ENCODE measurements at regions not wholly inside any gene's neighbourhood (a gene's known extent, or its start where the extent isn't known, plus 50 kb on each side); places are given as distances from the start of the nearest gene placed in this dataset.
A peak's percentile ranks its signal among the peaks of the same experiment; 100 is the strongest.
"Not testable (repeated sequence)": the region's sequence is repeated elsewhere in the genome, so short reads cannot be mapped to it uniquely, and the experiment has no call there.

DNA sequence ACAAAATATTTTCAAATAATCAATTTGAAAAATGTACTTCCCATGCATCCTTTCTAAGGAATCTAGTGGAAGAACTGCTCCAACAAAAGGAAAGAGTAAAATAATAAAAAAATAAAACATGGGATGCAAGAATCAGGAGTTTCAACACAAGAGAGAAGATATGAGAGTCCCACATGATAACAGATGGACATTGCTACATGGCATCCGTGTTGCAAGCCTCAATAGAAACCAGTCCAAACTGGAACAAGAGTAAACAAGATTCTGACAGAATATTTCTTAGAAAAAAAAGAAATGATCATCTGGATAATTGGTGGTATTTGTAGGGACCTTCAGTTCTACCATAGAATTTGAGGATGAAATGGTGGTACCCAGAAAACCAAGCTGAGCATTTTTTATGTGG is 186.8 kb downstream of the FRK start:
- no peak for DNase-seq (ENCODE audit: low read depth, low spot score)

DNA sequence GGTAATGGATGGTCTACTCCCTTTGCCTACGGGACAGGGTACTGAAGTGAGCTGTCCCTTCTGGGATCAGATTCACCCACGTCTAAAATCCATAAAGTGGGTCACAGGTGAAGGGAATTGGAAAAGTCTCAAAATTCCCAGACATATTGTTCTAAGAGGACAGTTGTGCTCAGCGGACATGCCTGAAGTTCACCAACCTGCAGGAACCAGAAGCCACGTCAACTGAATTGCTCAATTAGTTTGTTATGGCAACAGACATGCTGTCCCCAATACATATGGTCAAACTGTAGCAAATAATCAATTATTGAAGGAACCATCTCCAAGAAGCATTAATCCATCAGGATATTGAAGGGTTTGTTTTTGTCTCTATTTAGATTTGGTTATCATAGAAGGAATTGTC is 190.2 kb downstream of the FRK start:
- DNase-seq (ENCODE audit: low read depth, low spot score), result no peak

DNA sequence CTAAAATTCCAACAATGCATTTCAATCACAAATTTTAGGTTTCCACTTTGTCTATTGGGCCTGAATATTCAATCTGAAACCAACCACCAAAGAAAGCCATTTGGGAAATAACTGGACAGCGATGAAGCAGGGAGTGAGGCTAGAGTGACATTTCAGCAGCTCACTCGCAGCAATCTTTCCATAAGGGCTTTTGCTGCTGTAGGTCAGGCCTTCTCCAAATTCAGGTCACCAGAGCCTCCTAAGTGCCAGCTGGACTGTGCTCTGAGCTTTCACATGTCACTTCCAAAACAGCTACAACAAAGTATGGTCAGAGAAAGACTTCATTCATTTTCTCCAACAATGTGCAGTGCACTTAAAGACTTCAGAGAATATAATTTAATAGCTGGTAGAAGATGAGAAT is 194.8 kb downstream of the FRK start:
- no peak for DNase-seq (ENCODE audit: low read depth, low spot score)

DNA sequence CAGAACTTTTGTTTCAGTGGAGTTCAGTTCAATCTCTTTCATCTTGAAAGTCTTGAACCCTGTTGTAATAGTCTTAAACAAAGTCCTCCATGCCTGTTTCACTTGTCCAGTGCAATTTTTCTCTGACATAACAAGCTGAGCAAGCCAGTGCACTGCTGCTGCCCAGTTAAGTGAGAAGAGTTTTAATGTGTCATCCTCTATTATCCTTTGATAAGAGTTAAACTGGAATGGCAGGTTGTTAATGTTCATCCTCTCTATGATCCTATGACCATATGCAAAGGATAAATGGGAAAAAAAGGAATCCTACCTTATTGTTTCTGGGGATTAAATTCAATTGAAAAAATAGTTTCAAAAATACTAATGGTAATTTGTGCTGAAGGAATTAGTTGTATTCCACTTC is 197.5 kb downstream of the FRK start:
- no peak for DNase-seq (ENCODE audit: low read depth, low spot score)

DNA sequence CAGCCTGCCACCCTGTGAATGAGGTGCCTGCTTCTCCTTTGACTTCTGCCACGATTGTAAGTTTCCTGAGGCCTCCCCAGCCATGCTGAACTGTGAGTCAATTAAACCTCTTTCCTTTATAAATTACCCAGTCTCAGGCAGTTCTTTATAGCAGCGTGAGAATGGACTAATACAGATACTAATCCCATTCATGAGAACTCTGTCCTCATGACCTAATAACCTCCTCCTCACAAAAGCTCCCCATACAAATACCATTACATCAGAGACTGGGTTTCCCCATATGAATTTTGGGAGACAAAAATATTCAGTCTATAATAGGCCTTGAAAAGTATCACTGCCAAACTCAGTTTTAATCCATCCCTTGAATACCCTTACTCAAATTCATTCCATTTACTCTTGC is 199.0 kb downstream of the FRK start:
- DNase-seq (ENCODE audit: low read depth, low spot score), result not testable (repeated sequence)

DNA sequence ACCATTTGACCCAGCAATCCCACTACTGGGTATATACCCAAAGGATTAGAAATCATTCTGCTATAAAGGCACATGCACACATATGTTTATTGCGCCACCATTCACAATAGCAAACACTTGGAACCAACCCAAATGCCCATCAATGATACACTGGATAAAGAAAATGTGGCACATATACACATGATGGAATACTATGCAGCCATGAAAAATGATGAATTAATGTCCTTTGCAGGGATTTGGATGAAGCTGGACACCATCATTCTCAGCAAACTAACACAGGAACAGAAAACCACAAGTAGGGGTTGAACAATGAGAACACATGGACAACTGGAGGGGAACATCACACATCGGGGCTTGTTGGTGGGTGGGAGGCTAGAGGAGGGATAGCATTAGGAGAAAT is 201.1 kb downstream of the FRK start:
- not testable (repeated sequence) for DNase-seq (ENCODE audit: low read depth, low spot score)

DNA sequence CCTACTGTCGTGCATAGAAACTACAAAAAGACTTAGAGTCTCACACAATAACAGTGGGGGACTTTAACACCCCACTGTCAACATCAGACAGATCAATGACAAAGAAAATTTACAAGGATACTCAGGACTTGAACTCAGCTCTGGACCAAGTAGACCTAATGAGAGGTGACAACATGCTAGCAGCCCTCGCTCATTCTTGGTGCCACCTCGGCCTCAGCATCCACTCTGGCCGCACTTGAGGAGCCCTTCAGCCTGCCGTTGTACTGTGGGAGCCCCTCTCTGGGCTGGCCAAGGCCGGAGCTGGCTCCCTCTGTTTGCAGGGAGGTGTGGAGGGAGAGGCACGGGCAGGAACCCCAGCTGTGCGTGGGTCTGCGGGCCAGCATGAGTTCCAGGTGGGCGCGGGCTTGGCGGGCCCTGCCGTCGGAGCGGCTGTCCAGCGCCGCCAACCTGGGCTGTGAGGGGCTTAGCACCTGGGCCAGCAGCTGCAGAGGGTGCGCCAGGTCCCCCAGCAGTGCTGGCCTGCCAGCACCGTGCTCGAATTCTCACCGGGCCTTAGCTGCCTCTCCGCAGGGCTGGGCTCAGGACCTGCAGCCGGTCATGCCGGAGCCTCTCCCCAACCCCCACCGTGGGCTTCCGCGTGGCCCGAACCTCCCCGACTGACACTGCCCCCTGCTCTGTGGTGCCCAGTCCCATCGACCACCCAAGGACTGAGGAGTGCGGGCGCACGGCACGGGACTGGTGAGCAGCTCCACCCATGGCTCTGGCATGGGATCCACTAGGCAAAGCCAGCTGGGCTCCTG is 205.6 kb downstream of the FRK start:
- DNase-seq (ENCODE audit: low read depth, low spot score), result no peak

DNA sequence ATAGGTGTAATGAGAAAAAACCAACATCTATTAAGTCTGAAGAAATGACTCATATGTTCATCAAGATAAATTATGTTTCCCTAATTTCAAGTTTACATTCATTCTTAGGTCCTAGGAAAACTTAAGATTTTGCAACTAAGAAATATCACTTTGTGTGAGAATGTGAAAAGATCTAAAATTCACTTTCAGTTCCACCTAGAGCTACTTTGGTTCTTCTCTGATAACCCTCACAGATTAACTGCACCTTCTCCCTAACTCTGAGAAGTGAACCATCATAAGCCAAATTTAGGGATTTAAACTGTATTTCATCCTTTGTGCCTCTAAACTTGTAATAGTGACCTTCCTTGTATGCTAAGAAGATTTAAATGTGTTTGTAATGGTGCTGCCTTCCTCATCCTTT is 213.0 kb downstream of the FRK start:
- no peak for DNase-seq (ENCODE audit: low read depth, low spot score)

DNA sequence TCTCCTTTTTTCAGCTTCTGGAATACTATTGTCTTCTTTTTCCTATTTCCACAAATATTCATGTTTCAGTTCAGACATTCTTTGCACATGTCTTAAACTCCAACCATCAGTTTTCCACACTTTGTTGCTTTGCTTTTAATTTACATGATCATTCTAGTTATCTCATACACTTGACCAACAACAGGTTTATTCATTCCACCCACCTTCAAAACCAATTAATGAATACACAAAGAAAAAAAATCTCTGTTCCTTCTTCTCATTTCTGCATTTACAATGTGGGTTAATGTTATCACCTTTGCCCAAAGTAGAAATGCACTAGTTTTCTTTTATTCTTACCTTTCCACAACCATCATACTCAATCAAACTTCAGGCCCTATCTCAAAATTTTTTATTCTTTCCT is 216.7 kb downstream of the FRK start:
- DNase-seq (ENCODE audit: low read depth, low spot score), result no peak

DNA sequence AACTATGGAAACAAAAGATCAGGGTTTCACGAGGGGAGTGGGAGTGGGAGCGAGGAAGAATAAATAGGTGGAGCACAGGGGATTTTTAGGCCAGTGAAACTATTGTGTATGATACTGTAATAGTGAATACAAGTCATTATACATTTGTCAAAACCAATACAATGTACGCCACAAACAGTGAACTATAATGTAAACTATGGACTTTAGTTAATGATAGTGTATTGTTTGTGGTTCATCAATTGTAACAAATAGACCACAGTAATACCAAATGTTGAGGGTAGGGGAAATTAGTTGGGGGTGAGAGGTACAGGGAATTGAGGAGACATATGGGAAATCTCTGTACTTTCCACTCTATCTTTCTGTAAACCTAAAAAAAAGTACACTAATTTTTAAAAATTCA is 218.4 kb downstream of the FRK start:
- DNase-seq (ENCODE audit: low read depth, low spot score), result no peak

DNA sequence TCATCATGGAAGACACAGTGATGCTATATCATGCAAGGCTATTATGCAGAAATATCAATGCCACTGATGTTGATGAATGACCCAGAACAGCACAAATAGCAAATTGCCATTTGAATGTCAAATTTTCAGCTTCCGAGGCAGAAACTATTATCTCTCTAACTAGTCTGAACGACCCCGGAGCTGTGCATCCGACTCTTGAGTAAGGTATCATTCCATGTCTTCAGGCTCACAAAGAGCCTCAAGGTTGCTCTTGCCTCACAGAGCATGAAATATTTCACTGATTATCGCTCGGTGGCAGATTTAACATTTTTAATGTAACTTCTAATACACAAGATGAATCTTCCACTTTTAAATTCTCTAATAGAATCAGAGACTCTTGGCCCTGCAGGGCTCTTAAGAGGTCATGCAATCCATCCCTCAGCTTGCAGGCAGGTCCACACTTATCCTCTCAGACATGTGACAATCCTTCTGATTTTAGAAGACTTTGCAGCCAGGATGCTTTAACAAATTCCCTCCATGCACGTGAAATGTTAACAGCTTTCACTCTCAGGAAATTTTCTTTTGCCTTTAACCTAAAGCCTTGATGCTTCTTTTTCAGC is 221.0 kb downstream of the FRK start:
- no peak for DNase-seq (ENCODE audit: low read depth, low spot score)

DNA sequence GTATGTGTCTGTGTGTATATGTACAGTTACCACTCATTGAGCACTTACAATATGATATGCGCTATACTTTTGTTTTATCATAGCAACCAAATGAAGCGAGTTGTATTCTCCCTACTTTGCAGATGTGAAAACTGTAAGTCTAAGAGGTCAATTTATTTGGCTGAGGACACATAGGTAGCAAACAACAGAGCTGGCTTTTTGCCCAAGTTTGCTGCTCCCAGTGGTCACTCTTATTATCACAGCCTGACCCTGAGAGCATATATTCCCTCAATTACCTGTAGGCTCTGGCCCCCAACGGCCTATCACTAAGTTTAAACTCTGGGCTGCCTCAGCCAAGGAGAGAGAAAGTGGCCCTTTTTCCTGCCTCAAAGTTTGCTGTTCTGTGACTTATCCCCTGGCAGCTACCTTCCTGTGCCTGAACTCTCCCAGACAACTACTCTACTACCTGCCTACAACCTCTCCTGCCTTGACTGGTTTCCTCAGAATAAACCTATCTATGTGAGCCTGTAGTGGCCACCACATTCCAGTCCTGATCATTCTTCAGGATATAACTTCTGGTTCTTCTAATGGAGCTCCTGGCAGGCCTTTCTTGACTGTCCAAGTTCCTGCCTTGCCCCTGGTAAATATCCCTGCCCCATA is 221.8 kb downstream of the FRK start:
- DNase-seq (ENCODE audit: low read depth, low spot score), result peak; percentile 52

DNA sequence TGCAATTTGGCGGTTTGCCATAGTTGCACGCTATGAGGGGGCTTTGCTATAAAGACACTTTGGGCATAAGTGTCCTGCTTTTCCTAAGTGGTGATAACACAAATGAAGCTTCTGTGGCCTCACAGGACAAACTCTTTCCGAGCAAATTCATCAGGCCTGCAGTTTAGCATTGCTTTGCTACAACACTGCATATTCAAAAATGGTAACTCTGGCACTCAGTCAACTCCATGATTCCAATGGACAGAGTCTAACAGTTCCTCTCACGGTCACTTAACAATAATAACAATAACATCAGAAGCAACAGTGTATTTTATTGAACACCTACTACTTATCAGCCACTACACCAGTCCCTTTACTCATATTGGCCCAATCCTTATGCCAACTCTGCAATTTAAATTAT is 222.5 kb downstream of the FRK start:
- DNase-seq (ENCODE audit: low read depth, low spot score), result no peak

DNA sequence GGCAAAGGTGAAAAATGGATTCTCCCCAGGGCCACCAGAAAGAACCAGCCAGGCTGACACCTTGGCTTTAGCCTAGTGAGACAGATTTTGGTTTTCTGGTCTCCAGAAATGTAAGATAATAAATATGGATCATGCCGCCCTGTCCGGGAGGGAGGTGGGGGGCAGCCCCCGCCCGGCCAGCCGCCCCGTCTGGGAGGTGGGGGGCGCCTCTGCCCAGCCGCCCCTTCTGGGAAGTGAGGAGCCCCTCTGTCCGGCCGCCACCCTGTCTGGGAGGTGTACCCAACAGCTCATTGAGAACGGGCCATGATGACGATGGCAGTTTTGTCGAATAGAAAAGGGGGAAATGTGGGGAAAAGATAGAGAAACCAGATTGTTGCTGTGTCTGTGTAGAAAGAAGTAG is 224.3 kb downstream of the FRK start:
- DNase-seq (ENCODE audit: low read depth, low spot score), result not testable (repeated sequence)

DNA sequence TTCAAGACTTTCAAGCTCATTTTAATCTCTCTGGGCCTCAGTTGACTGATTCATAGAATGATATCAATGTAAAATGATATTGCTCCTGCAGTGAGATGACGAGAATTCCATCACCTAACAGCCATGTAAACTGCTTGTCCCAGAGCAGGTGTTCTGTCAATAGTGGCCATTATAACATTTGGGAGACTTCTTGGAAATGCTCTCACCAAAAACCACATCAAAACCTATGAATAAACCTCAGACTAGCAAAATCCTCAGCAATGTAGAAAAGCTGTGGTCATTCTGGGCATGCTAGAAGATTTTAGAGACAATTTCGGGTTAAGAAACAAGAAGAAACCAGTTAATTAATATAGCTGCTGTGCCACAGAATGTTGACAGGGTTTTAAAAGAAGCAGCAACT is 225.4 kb downstream of the FRK start:
- DNase-seq (ENCODE audit: low read depth, low spot score), result no peak

DNA sequence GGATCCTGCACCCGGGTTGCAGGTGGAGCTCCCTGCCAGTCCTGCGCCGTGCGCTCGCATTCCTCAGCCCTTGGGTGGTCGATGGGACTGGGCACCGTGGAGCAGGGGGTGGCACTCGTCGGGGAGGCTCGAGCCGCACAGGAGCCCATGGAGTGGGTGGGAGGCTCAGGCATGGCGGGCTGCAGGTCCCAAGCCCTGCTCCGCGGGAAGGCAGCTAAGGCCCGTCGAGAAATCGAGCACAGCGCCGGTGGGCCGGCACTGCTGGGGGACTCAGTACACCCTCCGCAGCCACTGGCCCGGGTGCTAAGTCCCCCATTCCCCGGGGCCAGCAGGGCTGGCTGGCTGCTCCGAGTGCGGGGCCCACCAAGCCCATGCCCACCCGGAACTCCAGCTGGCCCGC is 226.1 kb downstream of the FRK start:
- not testable (repeated sequence) for DNase-seq (ENCODE audit: low read depth, low spot score)

DNA sequence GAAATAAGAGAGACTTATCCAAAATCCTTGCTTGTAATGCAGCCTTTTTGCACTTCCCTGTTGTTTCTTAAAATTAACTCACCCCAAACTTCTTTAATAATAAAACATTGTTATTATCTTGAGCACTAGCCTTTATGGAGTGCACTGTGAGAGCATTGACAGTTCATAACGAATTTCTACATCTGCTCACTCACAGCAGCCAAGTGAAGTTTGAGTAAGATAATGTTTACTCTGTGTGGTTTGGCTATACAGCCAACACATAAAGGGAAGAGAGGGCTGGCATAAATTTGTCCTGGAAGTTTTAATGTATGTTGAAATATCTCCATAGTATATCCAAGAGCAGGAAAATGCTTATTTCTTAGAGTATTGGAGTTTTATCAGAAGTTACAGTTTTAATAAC is 227.9 kb downstream of the FRK start:
- no peak for DNase-seq (ENCODE audit: low read depth, low spot score)

DNA sequence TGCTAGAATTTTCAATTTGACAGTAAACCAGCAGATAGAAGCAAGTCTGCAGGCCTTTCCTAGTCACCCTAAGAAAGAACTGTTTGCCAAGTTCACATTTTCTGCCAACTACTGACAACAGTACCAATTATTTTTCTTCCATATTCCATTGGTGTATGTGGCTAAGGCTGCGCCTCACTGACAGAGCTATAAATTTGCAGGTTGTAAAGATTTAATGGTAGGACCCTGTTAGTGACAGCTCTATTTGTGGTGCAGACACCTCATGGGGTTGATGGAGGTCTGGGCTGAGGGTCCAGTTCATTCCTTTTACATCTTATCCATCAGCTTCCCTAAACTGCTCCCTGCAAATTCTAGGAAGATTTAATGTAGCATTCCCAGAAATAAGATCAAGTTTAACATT is 228.5 kb downstream of the FRK start:
- no peak for DNase-seq (ENCODE audit: low read depth, low spot score)

DNA sequence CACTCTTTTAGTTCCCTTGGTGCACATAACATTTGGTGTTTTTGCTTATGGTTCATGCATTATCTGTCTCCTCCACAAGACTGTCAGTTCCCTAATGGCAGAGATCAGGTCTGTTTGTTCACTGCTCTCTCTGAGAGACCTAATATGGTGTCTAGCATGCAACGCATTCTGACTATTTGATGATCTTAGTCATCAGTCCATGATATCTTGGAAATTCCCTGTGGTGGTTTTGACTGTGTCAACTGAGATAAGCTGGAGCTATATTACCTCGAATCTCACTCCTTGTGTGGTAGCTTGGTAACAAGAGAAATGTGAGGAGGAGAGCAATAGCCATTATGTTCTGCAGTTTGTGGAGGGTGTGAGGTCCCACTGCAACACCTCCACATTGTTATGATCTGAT is 229.8 kb downstream of the FRK start:
- no peak for DNase-seq (ENCODE audit: low read depth, low spot score)

DNA sequence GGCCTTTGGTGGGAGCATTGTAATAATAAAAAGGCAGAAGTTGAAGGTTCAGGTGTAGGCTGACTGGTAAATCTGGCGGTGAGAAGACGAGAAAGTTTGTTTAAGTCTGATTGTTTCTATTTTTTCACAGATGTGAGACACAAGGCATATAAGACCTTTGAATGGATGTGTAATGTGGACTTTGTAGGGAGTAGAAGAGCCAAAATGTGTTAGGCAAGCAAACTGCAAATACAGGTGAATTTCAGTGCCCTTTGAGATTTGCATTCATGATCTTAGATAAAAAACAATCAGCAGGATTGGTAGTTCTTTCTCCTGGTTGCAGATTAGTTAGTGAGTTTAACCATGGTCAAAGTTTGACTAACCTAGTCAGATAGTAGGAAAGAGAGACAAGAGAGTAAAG is 238.9 kb downstream of the FRK start:
- no peak for DNase-seq (ENCODE audit: low read depth, low spot score)

DNA sequence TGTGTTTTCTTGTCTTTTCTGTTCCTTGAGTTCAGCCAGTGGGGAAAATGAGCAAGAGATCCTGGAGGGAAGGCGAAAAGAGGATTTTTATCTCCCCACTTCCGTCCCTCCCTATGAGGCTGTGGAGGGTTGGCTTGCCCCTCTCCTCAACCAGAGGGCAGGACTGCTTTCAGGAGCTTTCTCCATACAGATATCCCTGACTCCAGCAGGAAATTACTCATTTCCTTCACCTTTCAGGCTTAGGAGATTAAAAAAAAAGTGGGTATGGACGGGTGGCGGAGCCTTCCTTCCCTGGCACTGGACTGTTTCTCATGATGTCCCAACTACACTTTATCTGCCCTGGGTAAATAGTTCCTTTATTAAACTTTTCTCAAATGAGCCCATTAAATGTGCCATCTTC is 241.2 kb downstream of the FRK start:
- DNase-seq (ENCODE audit: low read depth, low spot score), result no peak

DNA sequence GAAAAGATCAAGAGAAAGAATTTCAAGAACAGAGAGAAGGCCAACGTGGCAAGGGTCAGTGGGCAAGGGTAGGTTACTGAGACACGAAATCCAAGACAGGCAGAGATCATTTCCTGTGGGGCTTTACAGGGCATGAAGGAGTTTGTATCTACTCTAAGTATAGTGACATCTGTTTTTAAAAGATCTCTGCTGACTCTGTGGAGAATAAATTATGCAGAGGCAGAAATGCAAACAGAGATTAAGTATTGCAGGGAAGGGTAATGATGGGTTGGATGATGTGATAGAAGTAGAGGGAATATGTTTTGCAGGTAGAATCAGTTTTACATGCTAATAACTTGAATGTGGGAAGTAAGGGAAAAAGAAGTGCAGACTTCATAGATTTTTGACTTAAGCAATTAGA is 243.5 kb downstream of the FRK start:
- no peak for DNase-seq (ENCODE audit: low read depth, low spot score)

DNA sequence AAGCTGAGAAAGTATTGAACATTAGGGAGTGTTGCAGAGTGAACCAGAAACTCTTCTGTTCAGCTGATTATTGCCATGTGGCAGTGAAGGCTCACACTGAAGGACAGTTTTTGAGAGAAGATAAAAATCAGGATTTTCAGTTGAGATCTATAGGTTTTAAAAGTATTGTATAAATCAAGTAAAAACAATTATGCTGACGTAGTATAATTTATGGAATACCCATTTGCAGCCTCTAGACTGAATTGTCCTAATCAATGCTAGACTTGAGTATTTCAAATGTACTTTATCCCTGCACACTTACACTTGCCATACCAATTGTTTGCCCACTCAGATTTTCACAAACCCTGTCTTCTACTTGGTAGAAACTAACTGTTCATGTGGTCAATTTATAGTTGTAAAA is 245.8 kb downstream of the FRK start:
- DNase-seq (ENCODE audit: low read depth, low spot score), result no peak
